H9 (cell line): ENCODE measurements at regions not wholly inside any gene's neighbourhood (a gene's known extent, or its start where the extent isn't known, plus 50 kb on each side); places are given as distances from the start of the nearest gene placed in this dataset.
A peak's percentile ranks its signal among the peaks of the same experiment; 100 is the strongest.

Experiments
- DNase-seq: peaks from one replicate; pipeline ENCODE4 v3.0.0-alpha.2; 2017
- H2AFZ ChIP-seq: one replicate; pipeline ENCODE4 v1.6.1; 2013; ENCODE audit warnings: mild to moderate bottlenecking, low read length, control low read depth, moderate library complexity
- H2AK5ac ChIP-seq: 2 replicates; pipeline ENCODE4 v1.6.1; 2013; ENCODE audit warnings: low read length, control low read depth, mixed read lengths; ENCODE audit not compliant: insufficient read length
- H2BK120ac ChIP-seq: one replicate; pipeline ENCODE4 v1.6.1; 2013; ENCODE audit warnings: low read depth, mild to moderate bottlenecking, low read length, control low read depth, inconsistent platforms; ENCODE audit not compliant: poor library complexity, severe bottlenecking
- H2BK12ac ChIP-seq: 2 replicates; pipeline ENCODE4 v1.6.1; 2013; ENCODE audit warnings: low read length, control low read depth, mixed read lengths, low read depth; ENCODE audit not compliant: insufficient read length
- H2BK15ac ChIP-seq: 2 replicates; pipeline ENCODE4 v1.6.1; 2013; ENCODE audit warnings: low read depth, low read length, control low read depth
- H2BK20ac ChIP-seq: one replicate; pipeline ENCODE4 v1.6.1; 2013; ENCODE audit warnings: low read depth, mild to moderate bottlenecking, low read length, control low read depth, inconsistent platforms; ENCODE audit not compliant: poor library complexity, severe bottlenecking
- H2BK5ac ChIP-seq: 2 replicates; pipeline ENCODE4 v1.6.1; 2013; ENCODE audit warnings: low read length, control low read depth, mixed read lengths; ENCODE audit not compliant: insufficient read length
- H3K14ac ChIP-seq: 2 replicates; pipeline ENCODE4 v1.6.1; 2013; ENCODE audit warnings: low read length, control low read depth; ENCODE audit not compliant: insufficient read depth
- H3K18ac ChIP-seq: 2 replicates; pipeline ENCODE4 v1.6.1; 2013; ENCODE audit warnings: low read depth, mild to moderate bottlenecking, mixed read lengths, low read length, control low read depth; ENCODE audit not compliant: insufficient read length
- H3K23ac ChIP-seq: 2 replicates; pipeline ENCODE4 v1.6.1; 2013; ENCODE audit warnings: low read length, control low read depth, mixed read lengths, low read depth; ENCODE audit not compliant: insufficient read length
- H3K23me2 ChIP-seq: 2 replicates; pipeline ENCODE4 v1.6.1; 2013; ENCODE audit warnings: low read depth, mild to moderate bottlenecking, mixed read lengths, low read length, control low read depth; ENCODE audit not compliant: insufficient read length, poor library complexity, severe bottlenecking
- H3K27ac ChIP-seq: 2 replicates; pipeline ENCODE4 v1.5.1; 2013; ENCODE audit warnings: low read length, control low read depth, mixed read lengths, low read depth; ENCODE audit not compliant: insufficient read length
- H3K27me3 ChIP-seq: 2 replicates; pipeline ENCODE4 v1.6.1; 2013; ENCODE audit warnings: low read length, control low read depth, inconsistent platforms; ENCODE audit not compliant: insufficient read depth
- H3K4ac ChIP-seq: 2 replicates; pipeline ENCODE4 v1.6.1; 2013; ENCODE audit warnings: low read depth, mild to moderate bottlenecking, control low read depth, inconsistent platforms, low read length, moderate library complexity
- H3K4me1 ChIP-seq: 2 replicates; pipeline ENCODE4 v1.6.1; 2013; ENCODE audit warnings: low read length, control low read depth, inconsistent platforms; ENCODE audit not compliant: insufficient read depth
- H3K4me2 ChIP-seq: 2 replicates; pipeline ENCODE4 v1.6.1; 2013; ENCODE audit warnings: low read length, control low read depth, mixed read lengths; ENCODE audit not compliant: insufficient read length, insufficient read depth
- H3K56ac ChIP-seq: 2 replicates; pipeline ENCODE4 v1.6.1; 2013; ENCODE audit warnings: low read depth, mild to moderate bottlenecking, mixed read lengths, low read length, control low read depth; ENCODE audit not compliant: insufficient read length
- H3K79me1 ChIP-seq: 2 replicates; pipeline ENCODE4 v1.6.1; 2013; ENCODE audit warnings: low read depth, mild to moderate bottlenecking, moderate library complexity, low read length, control low read depth, inconsistent platforms; ENCODE audit not compliant: insufficient read depth, poor library complexity, severe bottlenecking
- H3K79me2 ChIP-seq: 2 replicates; pipeline ENCODE4 v1.6.1; 2013; ENCODE audit warnings: low read length, control low read depth, inconsistent platforms; ENCODE audit not compliant: insufficient read depth
- H3K9ac ChIP-seq: 2 replicates; pipeline ENCODE4 v1.6.1; 2013; ENCODE audit warnings: low read length, control low read depth, mixed read lengths; ENCODE audit not compliant: insufficient read length; ENCODE audit errors: extremely low read depth
- H3K9me3 ChIP-seq: one replicate; pipeline ENCODE4 v1.6.1; 2013; ENCODE audit warnings: low read depth, low read length, inconsistent platforms; ENCODE audit not compliant: control insufficient read depth
- H3T11ph ChIP-seq: one replicate; pipeline ENCODE4 v1.6.1; 2013; ENCODE audit warnings: mild to moderate bottlenecking, low read length, control low read depth, inconsistent platforms
- H4K20me1 ChIP-seq: one replicate; pipeline ENCODE4 v1.6.1; 2013; ENCODE audit not compliant: control insufficient read depth, insufficient read length, insufficient read depth
- H4K5ac ChIP-seq: 2 replicates; pipeline ENCODE4 v1.6.1; 2013; ENCODE audit warnings: low read depth, mild to moderate bottlenecking, mixed read lengths, low read length, control low read depth; ENCODE audit not compliant: insufficient read length
- H4K8ac ChIP-seq: replicated peaks from 2 replicates; pipeline ENCODE4 v1.6.1; 2013; ENCODE audit warnings: low read length, control low read depth, mixed read lengths, low read depth; ENCODE audit not compliant: insufficient read length
- H4K91ac ChIP-seq: 2 replicates; pipeline ENCODE4 v1.6.1; 2013; ENCODE audit warnings: low read depth, mild to moderate bottlenecking, moderate library complexity, mixed read lengths, low read length, control low read depth; ENCODE audit not compliant: insufficient read length
- H3K27ac Mint-ChIP-seq, 3 experiments: 2 replicates in 2 of 3; 3 replicates in 1 of 3; pipeline ENCODE4 v1.8.0; 2020 to 2021; ENCODE audit warnings: mixed read lengths in 3 of 3, mild to moderate bottlenecking in 1 of 3, moderate library complexity in 1 of 3
- H3K27me3 Mint-ChIP-seq: 2 replicates; pipeline ENCODE4 v1.8.0; 2021; ENCODE audit warnings: low read depth, mild to moderate bottlenecking, moderate library complexity, mixed read lengths
- H3K36me3 Mint-ChIP-seq, 3 experiments: 2 replicates in 2 of 3; 3 replicates in 1 of 3; pipeline ENCODE4 v1.8.0; 2020 to 2021; ENCODE audit warnings: low read depth in 3 of 3, mixed read lengths in 3 of 3; ENCODE audit not compliant: insufficient read depth in 1 of 3
- H3K4me1 Mint-ChIP-seq, 2 experiments: 2 replicates each; pipeline ENCODE4 v1.8.0; 2020; ENCODE audit warnings: mixed read lengths in 2 of 2
- H3K4me3 Mint-ChIP-seq, 2 experiments: 2 replicates in 1 of 2; 3 replicates in 1 of 2; pipeline ENCODE4 v1.8.0; 2020 to 2021; ENCODE audit warnings: mild to moderate bottlenecking in 2 of 2, mixed read lengths in 2 of 2, moderate library complexity in 1 of 2
- H3K9me3 Mint-ChIP-seq, 2 experiments: 2 replicates in 1 of 2; 3 replicates in 1 of 2; pipeline ENCODE4 v1.8.0; 2020; ENCODE audit warnings: mild to moderate bottlenecking in 2 of 2, mixed read lengths in 2 of 2, moderate library complexity in 1 of 2
- WGBS: extraction: QIAGEN DNeasy Blood & Tissue Kit; methylation state at CpG from one replicate; pipeline ENCODE4 v1.1.7; 2013; ENCODE audit warnings: missing lambda C conversion rate, low lambda C conversion rate, mixed read lengths; ENCODE audit not compliant: insufficient read length; ENCODE audit errors: extremely low coverage; 5-methylcytosine and 5-hydroxymethylcytosine counted together
- TF ChIP-seq, protein P1 (sequence below): fragments of 200-600 bp; sonication (generic); conservative IDR thresholded peaks from 3 replicates; pipeline ENCODE4 v1.8.0; 2021; ENCODE audit warnings: antibody characterized with exemption, mild to moderate bottlenecking

DNA sequence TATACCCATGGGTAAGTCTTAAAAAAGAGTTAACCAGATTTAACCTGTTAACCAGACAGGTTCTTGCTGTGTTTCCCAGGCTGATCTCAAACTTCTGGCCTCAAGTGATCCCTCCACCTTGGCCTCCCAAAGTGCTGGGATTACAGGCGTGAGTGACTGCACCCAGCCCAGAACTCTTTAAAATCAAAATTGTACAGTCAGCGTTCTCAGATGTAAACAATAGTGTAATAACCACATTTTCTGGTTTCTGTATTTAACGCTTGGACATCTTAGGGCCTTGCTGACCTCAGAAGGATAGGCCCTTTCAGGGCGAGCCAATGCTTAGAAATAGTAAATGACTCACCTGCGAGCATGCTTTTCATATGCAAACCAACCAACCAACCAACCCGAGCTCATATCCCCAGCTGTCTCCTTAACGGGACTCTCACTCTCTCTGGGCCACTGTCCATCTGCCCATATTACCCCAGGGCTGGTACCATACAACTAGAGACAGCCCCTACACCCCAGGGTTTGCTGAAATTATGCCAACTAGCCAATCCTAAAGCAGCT lies 415.0 kb upstream of the XYLT1 start:
- H2BK5ac ChIP-seq: no peak overlapping the region
- H3K36me3 Mint-ChIP-seq: no peaks in the 10 kb centered on the region
- H4K91ac ChIP-seq: no peak overlapping the region
- H2BK20ac ChIP-seq: no peak overlapping the region
- no peak overlapping the region for H3K56ac ChIP-seq
- H3K9ac ChIP-seq: no peak overlapping the region
- no peak overlapping the region for H3K14ac ChIP-seq
- no peak overlapping the region for H3K18ac ChIP-seq
- no peaks in the 10 kb centered on the region for H3K79me2 ChIP-seq
- H4K8ac ChIP-seq: no peak overlapping the region
- no peaks in the 10 kb centered on the region for H3K79me1 ChIP-seq
- H2BK15ac ChIP-seq: no peak overlapping the region
- H3K4ac ChIP-seq: no peak overlapping the region
- H3K4me3 Mint-ChIP-seq: no peak overlapping the region
- no peaks in the 10 kb centered on the region for H3K9me3 ChIP-seq
- H4K5ac ChIP-seq: no peak overlapping the region
- no peak overlapping the region for H2BK12ac ChIP-seq
- H3K4me1 ChIP-seq: peaks cover 5% of the 10 kb centered on the region; the same call in 1 of the 2 replicates
- H3K27me3 Mint-ChIP-seq: no peaks in the 10 kb centered on the region; the same call in none of the 2 replicates
- H3K27me3 ChIP-seq: no peaks in the 10 kb centered on the region
- no peak overlapping the region for H2BK120ac ChIP-seq
- no peak overlapping the region for H3K23ac ChIP-seq
- no peak overlapping the region for H2AFZ ChIP-seq
- DNase-seq: peak; percentile 42
- no peaks in the 10 kb centered on the region for H3K9me3 Mint-ChIP-seq
- no peaks in the 10 kb centered on the region for H4K20me1 ChIP-seq
- no peaks in the 10 kb centered on the region for H3K23me2 ChIP-seq
- TF ChIP-seq, protein P1, sequence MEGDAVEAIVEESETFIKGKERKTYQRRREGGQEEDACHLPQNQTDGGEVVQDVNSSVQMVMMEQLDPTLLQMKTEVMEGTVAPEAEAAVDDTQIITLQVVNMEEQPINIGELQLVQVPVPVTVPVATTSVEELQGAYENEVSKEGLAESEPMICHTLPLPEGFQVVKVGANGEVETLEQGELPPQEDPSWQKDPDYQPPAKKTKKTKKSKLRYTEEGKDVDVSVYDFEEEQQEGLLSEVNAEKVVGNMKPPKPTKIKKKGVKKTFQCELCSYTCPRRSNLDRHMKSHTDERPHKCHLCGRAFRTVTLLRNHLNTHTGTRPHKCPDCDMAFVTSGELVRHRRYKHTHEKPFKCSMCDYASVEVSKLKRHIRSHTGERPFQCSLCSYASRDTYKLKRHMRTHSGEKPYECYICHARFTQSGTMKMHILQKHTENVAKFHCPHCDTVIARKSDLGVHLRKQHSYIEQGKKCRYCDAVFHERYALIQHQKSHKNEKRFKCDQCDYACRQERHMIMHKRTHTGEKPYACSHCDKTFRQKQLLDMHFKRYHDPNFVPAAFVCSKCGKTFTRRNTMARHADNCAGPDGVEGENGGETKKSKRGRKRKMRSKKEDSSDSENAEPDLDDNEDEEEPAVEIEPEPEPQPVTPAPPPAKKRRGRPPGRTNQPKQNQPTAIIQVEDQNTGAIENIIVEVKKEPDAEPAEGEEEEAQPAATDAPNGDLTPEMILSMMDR: no peak
- H2AK5ac ChIP-seq: no peak overlapping the region
- H3T11ph ChIP-seq: no peak overlapping the region
- peaks cover 8 to 11% of the 10 kb centered on the region in 2 experiments for H3K4me1 Mint-ChIP-seq
- no peak overlapping the region; a peak in 1 of 7 replicates for H3K27ac Mint-ChIP-seq
- no peak overlapping the region for H3K27ac ChIP-seq
- no peak overlapping the region for H3K4me2 ChIP-seq
- no CpG with 5 or more reads among the region's 7 CpGs for WGBS
